ENCODE measurements at regions not wholly inside any gene's neighbourhood (a gene's known extent, or its start where the extent isn't known, plus 50 kb on each side); places are given as distances from the start of the nearest gene placed in this dataset.

DNA sequence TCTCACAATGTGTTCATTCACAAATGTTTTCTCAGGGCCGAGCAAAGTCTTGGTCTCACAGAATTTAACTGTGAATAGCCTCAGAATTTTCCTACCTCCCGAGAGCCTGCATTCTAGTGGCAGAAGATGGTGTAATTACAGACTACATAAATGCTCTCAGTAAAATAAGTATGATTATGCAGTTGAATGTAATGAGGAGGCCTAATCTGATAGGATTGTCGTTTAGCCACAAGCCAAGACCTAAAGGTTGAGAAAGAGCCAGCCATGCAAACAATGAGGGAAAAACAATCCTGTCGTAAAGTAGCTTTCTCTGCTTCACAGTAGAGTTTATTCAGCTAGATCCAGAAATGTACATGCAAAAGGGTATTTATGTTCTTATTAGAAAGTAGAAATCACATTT is 607.8 kb upstream of the B3GALT2 start:
- TF ChIP-seq GATA3 (IDR thresholded peaks at IDR 0.05; ENCODE audit: low read depth, low read length) (no peak), GATA2 (IDR thresholded peaks at IDR 0.05; ENCODE audit: low read depth, low read length) (no peak)

GRCh38 chr1:193791746-193792145 is 605.3 kb upstream of the B3GALT2 start:
- TF ChIP-seq GATA2 (IDR thresholded peaks at IDR 0.05; ENCODE audit: low read depth, low read length): no peak

DNA sequence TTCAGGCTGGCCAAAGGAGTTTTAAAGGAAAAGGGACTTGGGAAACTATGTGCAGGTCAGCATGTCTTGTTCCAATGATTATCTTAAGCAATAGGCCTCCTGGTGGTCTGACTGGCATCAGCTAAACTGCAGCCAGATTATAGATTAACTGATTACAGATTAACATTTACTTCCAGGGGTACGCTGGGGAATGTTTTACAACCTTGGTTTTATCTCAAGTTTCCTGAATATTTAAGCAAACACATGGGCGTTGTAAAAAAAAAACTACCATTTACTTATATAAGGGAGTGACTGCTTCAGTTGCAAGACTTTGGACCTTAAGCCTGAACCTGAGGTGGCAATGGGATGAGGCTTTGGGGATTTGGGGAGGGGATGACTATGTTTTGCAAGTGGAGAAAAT is 600.6 kb upstream of the B3GALT2 start:
- no peak for TF ChIP-seq GATA3 (IDR thresholded peaks at IDR 0.05; ENCODE audit: low read depth, low read length)
- TF ChIP-seq GATA2 (IDR thresholded peaks at IDR 0.05; ENCODE audit: low read depth, low read length): no peak

DNA sequence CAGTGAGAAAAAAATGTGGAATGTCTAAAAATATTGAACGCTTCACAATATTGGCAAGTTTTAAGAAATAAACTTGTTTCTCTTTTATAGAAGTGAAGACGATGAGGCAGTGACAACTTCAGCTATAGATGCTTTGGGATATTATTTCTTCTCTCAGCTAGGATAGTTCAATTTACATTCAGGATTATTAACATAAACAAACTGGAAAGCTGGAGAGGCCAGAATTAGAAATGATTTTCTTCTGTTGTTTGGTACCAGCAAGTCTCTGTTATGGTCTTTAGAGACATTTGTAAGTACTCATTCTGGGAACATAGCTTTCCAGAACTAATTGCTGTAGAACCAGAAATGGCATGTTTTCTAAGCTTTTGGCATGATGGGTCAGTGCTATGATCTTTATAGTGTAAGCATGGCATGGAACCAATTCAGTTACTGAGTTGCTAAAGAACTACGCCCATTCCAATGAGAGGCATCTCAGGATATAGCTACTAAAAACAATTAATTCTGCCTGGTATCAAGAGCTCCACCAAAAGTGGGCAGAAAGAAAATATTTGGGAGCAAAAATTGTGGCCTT is 599.5 kb upstream of the B3GALT2 start:
- TF ChIP-seq GATA2 (IDR thresholded peaks at IDR 0.05; ENCODE audit: low read depth, low read length) (no peak), GATA3 (IDR thresholded peaks at IDR 0.05; ENCODE audit: low read depth, low read length) (no peak)

GRCh38 chr1:193774536-193775323 is 588.3 kb upstream of the B3GALT2 start:
- no peak for TF ChIP-seq GATA3 (IDR thresholded peaks at IDR 0.05; ENCODE audit: low read depth, low read length)
- TF ChIP-seq GATA2 (IDR thresholded peaks at IDR 0.05; ENCODE audit: low read depth, low read length): no peak

DNA sequence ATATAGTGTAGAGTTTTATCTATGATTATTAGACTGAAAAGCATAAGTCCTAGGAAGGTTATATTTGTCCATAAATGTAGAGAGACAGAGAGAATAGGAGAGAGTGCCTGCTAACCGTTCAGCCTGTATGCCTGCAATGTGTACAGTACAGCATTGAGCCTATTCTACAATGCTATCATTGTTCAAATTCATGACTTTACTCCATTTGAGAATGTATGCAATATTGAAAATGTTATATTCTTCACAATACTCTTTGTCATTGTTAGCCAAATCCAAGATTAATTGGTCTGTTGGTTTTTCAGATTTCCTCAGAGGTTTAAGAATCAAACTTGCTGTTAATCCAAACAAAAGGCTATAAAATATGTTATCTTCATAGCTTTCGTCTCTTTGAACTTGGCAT is 585.2 kb upstream of the B3GALT2 start:
- no peak for TF ChIP-seq GATA2 (IDR thresholded peaks at IDR 0.05; ENCODE audit: low read depth, low read length)
- no peak for TF ChIP-seq GATA3 (IDR thresholded peaks at IDR 0.05; ENCODE audit: low read depth, low read length)

DNA sequence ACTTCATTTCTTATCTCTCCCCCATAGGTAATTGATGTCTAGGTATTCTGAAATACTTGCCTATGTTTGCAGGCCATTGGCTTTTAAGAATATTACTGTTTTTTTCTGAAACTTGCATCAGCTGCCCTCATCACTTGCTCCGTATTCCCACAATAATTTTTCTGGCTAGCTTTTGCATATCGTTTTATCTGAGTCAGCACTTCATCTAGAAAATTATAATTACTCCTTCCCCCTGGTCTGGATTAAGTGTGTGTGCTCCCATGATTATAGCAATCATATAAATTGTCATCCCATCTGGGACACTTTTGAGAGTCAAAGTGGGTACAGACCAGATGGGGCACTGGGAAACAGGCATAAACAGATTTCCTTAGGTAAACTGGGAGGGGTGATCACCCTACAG is 583.2 kb upstream of the B3GALT2 start:
- TF ChIP-seq GATA3 (IDR thresholded peaks at IDR 0.05; ENCODE audit: low read depth, low read length) (no peak), GATA2 (IDR thresholded peaks at IDR 0.05; ENCODE audit: low read depth, low read length) (no peak)

DNA sequence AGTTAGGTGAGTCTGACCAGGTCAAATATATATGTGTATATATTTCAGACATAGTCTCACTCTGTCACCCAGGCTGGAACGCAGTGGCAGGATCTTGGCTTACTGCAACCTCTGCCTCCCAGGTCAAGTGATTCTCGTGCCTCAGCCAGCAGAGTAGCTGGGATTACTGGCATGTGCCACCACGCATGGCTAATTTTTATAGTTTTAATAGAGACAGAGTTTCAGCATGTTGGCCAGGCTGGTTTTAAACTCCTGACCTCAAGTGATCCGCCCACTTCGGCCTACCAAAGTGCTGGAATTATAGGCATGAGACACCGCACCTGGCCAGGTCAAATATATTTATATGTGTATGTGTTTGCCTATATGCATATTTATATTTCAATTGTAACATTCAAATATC is 581.5 kb upstream of the B3GALT2 start:
- TF ChIP-seq GATA3 (IDR thresholded peaks at IDR 0.05; ENCODE audit: low read depth, low read length) (no peak), GATA2 (IDR thresholded peaks at IDR 0.05; ENCODE audit: low read depth, low read length) (no peak)

DNA sequence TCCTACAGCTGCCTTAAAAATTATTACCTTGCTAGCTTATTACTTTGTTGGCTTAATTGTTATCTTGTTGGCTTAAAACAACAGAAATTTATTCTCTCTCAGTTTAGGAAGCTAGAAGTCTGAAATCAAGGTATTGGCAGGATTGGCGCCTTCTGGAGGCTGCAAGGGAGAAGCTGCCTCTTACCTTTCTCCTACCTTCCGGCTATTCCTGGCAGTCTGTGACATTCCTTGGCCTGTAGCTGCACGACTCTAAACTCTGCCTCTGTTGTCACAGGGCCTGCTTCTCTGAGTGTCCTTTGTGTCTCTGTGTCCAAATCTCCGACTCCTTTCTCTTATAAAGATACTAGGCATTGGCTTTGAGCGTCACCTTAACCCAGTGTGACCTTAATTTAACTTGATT is 579.9 kb upstream of the B3GALT2 start:
- no peak for TF ChIP-seq GATA3 (IDR thresholded peaks at IDR 0.05; ENCODE audit: low read depth, low read length)
- TF ChIP-seq GATA2 (IDR thresholded peaks at IDR 0.05; ENCODE audit: low read depth, low read length): no peak

DNA sequence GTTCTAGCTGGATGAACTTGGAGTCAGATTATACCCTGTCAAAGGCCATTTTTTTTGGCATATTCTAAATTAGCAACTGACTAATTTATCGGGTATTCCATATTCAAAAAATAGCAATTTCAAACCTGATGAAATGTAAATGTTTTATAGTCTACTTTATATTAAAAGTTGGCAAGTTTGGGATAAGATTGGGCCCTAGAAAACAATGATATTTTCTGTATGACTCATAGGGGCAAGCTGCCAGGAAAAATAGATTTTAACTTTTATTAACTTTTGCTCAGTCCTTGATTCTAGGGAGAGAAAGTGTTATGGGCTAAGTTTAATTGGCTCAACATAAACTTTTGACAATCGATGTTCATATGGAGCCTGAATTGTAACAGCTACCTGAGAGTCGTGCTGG is 576.9 kb upstream of the B3GALT2 start:
- no peak for TF ChIP-seq GATA3 (IDR thresholded peaks at IDR 0.05; ENCODE audit: low read depth, low read length)
- TF ChIP-seq GATA2 (IDR thresholded peaks at IDR 0.05; ENCODE audit: low read depth, low read length): no peak

DNA sequence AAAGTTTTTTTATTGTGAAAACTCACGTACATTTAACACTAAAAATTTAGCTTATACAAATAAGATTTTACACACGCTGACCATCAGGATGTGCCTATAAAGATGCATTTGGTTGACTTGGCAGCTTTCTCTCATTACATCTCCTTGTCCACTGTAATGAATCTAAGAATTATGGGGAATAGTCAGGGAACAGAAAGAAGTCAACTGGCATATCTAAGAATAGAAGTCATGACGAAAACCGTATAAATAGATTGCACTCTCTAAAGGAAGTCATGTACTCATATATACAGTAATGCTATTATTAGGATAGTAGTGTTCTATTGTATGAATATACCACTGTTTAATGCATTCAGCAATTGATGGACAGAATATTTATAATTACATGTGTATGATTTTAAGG is 575.8 kb upstream of the B3GALT2 start:
- TF ChIP-seq GATA3 (IDR thresholded peaks at IDR 0.05; ENCODE audit: low read depth, low read length) (no peak), GATA2 (IDR thresholded peaks at IDR 0.05; ENCODE audit: low read depth, low read length) (no peak)

DNA sequence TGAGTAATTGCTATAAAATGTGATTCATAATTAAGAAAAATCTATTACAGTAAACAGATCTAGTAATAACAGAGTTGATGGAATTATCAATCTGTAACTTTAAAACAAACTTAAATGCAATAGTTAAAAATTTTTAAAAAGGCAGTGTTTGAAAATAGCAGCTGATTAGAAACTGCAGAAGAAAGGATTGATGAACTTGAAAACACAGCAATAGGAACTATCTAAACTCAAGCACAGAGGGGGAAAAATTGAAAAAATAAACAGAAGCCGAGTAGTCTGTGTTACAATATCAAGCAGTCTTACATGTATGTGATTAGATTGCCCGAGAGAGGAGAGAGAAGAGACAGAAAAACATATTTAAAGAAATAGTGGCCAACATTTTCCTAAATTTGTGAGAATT is 569.0 kb upstream of the B3GALT2 start:
- TF ChIP-seq GATA2 (IDR thresholded peaks at IDR 0.05; ENCODE audit: low read depth, low read length) (no peak), GATA3 (IDR thresholded peaks at IDR 0.05; ENCODE audit: low read depth, low read length) (no peak)

- no peak for TF ChIP-seq GATA2 (IDR thresholded peaks at IDR 0.05; ENCODE audit: low read depth, low read length)
- TF ChIP-seq GATA3 (IDR thresholded peaks at IDR 0.05; ENCODE audit: low read depth, low read length): no peak
These were observed 568.5 kb upstream of the B3GALT2 start for GRCh38 chr1:193754732-193755427.

GRCh38 chr1:193754151-193754550 is 567.7 kb upstream of the B3GALT2 start:
- TF ChIP-seq GATA2 (IDR thresholded peaks at IDR 0.05; ENCODE audit: low read depth, low read length) (no peak), GATA3 (IDR thresholded peaks at IDR 0.05; ENCODE audit: low read depth, low read length) (no peak)
